ENCODE measurements at regions not wholly inside any gene's neighbourhood (a gene's known extent, or its start where the extent isn't known, plus 50 kb on each side); places are given as distances from the start of the nearest gene placed in this dataset.

DNA sequence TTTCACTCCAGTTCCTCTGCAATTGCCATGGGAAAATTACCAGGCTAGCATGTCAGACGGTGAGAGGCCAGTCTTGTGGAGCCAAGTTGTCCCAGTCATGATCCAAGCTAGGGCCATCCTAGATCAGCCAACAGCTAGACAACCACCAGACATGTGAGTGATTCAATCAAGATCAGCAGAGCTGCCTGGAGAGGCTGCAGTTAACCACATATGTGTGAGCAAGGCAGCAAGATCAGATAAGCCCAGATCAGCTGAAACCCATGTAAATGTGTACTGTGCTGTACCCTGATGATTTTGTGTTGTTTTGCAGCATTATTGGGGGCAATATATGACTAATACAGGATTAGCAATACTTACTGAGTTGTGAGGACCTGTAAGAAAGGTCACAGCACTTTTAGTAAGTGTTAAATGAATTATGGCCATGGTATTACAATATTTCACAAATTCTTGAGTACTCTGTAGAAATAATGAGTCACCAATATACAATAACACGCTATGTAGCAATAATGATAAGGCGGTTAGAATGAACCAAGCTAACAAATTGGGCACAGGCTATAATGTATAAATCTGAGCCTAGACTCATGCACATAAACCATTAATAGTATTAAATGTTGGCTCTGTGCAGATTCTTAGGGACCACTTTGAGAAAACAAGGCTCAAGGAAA is 91.4 kb downstream of the SUDS3 start:
- no peak for TF ChIP-seq POLR2A (IDR thresholded peaks at IDR 0.05; ENCODE audit: low read depth, low read length)
- DNase-seq (ENCODE audit: insufficient read length, low spot score): no peak
- no peak for FAIRE-seq

DNA sequence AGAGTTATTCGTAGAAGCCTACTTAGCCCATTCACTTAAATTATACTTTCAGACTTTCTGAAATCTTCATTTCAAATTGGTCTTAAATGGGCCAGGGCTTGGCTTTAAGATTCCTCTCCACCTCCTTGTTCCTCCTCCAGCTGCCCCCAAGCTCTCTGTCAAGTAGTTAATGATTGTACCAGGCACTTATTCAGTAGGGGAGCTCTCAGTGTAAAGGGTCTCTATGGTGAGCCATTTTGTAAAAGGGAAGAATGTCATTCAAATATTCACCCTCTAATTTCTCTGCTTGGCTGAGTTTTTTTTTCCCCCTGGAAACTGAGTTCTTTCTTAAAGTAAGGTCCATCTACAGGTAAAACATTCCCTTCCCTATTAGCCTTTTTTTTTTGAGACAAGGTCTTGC is 96.6 kb downstream of the SUDS3 start:
- no peak for TF ChIP-seq POLR2A (IDR thresholded peaks at IDR 0.05; ENCODE audit: low read depth, low read length)
- no peak for DNase-seq (ENCODE audit: insufficient read length, low spot score)
- no peak for FAIRE-seq

GRCh38 chr12:118480235-118480634 is 103.9 kb downstream of the SUDS3 start:
- DNase-seq (ENCODE audit: insufficient read length, low spot score) (no peak), FAIRE-seq (no peak)
- TF ChIP-seq POLR2A (IDR thresholded peaks at IDR 0.05; ENCODE audit: low read depth, low read length): no peak

- DNase-seq (ENCODE audit: insufficient read length, low spot score) (no peak), FAIRE-seq (no peak)
- TF ChIP-seq POLR2A (IDR thresholded peaks at IDR 0.05; ENCODE audit: low read depth, low read length): no peak
These were observed 111.7 kb downstream of the SUDS3 start for GRCh38 chr12:118488034-118488433.

DNA sequence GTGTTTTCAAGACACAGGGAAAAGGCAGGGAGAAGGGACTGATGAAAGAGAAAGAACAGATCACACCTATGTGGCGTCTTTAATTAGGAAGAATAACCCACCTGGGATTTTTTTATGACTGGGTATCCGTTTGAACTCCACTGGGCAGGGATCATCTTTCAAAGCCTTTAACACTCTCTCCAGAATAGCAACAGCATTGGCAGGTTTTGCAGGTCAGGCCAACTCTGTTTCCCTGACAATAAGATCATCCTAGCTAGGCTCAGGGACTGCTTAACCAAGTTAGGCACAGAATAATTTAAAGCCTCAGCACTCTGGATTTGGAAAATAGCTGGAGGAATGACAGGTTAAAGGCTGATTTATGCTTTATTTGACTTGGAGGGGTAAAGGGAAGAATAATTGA is 117.6 kb downstream of the SUDS3 start:
- no peak for DNase-seq (ENCODE audit: insufficient read length, low spot score)
- FAIRE-seq: no peak
- TF ChIP-seq POLR2A (IDR thresholded peaks at IDR 0.05; ENCODE audit: low read depth, low read length): no peak

GRCh38 chr12:118494776-118495175 is 118.4 kb downstream of the SUDS3 start:
- no peak for TF ChIP-seq POLR2A (IDR thresholded peaks at IDR 0.05; ENCODE audit: low read depth, low read length)
- FAIRE-seq: no peak
- DNase-seq (ENCODE audit: insufficient read length, low spot score): no peak

GRCh38 chr12:118495296-118495695 is 118.9 kb downstream of the SUDS3 start:
- no peak for TF ChIP-seq POLR2A (IDR thresholded peaks at IDR 0.05; ENCODE audit: low read depth, low read length)
- DNase-seq (ENCODE audit: insufficient read length, low spot score) (no peak), FAIRE-seq (no peak)

DNA sequence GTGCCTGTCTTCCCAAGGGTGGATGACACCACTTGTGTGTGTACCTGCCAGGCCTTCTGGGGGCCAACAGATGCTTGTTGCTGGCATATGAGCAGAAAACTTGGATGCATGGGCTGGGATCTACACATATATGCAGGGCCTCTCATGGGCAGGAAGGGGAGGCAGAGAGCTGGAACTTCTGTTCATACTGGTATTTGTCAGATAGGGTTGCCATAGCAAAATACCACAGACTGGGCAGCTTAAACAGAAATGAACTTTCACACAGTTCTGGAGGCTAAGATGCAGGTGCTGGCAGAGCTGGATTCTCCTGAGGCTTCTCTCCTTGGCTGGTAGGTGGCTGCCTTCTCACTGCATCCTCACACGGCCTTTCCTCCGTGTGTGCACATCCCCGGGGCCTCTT is 121.8 kb downstream of the SUDS3 start:
- FAIRE-seq (no peak), DNase-seq (ENCODE audit: insufficient read length, low spot score) (no peak)
- no peak for TF ChIP-seq POLR2A (IDR thresholded peaks at IDR 0.05; ENCODE audit: low read depth, low read length)

DNA sequence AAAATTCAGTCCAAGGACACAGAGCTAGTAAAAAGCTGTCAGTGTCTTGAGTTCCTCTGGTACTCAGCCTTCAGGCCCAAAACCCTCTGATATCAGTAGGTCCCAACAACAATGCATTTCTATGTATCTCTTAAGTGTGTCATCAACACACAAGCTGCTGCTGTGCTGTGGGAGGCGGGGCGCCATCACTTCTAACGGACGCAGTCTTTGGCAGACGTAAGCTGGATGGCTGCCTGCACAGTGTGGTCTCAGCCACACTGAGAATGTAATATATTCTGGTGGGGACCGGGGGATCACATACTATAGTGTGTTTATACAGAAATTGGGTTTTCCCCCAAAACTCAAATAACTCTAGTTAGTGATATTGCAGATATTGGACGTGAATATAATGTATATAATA is 123.9 kb downstream of the SUDS3 start:
- no peak for TF ChIP-seq POLR2A (IDR thresholded peaks at IDR 0.05; ENCODE audit: low read depth, low read length)
- no peak for DNase-seq (ENCODE audit: insufficient read length, low spot score)
- FAIRE-seq: no peak

- FAIRE-seq (no peak), DNase-seq (ENCODE audit: insufficient read length, low spot score) (no peak)
- no peak for TF ChIP-seq POLR2A (IDR thresholded peaks at IDR 0.05; ENCODE audit: low read depth, low read length)
These were observed 125.1 kb downstream of the SUDS3 start for GRCh38 chr12:118501489-118501888.

DNA sequence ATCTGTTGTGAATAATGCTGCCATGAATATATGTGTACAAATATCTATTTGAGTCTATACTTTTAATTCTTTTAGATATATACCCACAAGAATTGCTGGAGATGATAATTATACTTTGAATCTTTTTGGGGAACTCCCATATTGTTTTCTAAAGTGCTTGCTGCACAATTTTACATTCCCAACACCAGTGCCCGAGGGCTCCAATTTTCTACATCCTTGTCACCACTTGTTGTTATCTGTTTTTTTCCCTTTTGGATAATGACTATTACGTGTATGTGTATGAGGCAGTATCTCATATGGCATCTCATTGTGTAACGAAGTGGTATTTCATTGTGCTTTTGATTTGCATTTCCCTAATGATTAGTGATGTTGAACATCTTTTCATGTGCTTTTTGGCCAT is 127.1 kb downstream of the SUDS3 start:
- DNase-seq (ENCODE audit: insufficient read length, low spot score): no peak
- no peak for TF ChIP-seq POLR2A (IDR thresholded peaks at IDR 0.05; ENCODE audit: low read depth, low read length)
- FAIRE-seq: no peak

- TF ChIP-seq POLR2A (IDR thresholded peaks at IDR 0.05; ENCODE audit: low read depth, low read length): no peak
- FAIRE-seq (no peak), DNase-seq (ENCODE audit: insufficient read length, low spot score) (no peak)
These were observed 136.3 kb downstream of the SUDS3 start for GRCh38 chr12:118512669-118513068.

DNA sequence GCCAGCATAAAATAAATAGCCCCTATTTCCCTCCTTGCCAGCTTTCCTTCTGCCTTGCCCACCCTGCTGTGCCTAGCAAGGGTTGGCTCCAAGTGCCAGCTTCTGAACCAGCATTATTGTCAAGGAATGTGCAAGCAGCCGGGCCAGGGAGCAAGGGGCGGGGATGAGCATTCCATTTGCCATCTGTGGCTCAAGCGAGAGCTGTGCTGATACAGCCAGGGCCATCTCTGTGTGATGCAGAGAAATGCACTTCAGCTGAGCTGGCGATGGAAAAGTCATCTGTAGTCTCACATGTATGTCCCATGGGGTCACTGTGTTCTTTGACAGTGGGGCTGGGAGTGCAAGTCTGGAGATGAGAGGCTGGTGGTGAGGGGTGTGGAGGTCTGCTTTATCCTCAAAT is 137.3 kb downstream of the SUDS3 start:
- DNase-seq (ENCODE audit: insufficient read length, low spot score) (no peak), FAIRE-seq (no peak)
- TF ChIP-seq POLR2A (IDR thresholded peaks at IDR 0.05; ENCODE audit: low read depth, low read length): no peak

DNA sequence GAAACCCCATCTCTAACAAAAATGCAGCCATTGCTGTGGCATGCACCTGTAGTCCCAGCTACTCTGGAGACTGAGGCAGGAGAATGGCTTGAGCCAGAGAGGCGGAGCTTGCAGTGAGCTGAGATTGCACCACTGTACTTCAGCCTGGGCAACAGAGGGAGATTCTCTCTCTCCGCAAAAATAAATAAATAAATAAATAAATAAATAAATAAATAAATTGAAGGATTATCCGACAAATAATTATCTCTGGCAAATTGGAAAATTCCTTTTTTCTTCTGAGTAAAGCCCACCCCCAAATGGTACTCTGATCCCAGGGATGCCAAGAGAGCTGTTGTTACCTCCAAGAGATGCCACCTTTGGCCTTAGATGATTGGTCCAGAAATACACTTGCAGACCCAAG is 137.9 kb downstream of the SUDS3 start:
- FAIRE-seq (no peak), DNase-seq (ENCODE audit: insufficient read length, low spot score) (no peak)
- no peak for TF ChIP-seq POLR2A (IDR thresholded peaks at IDR 0.05; ENCODE audit: low read depth, low read length)

DNA sequence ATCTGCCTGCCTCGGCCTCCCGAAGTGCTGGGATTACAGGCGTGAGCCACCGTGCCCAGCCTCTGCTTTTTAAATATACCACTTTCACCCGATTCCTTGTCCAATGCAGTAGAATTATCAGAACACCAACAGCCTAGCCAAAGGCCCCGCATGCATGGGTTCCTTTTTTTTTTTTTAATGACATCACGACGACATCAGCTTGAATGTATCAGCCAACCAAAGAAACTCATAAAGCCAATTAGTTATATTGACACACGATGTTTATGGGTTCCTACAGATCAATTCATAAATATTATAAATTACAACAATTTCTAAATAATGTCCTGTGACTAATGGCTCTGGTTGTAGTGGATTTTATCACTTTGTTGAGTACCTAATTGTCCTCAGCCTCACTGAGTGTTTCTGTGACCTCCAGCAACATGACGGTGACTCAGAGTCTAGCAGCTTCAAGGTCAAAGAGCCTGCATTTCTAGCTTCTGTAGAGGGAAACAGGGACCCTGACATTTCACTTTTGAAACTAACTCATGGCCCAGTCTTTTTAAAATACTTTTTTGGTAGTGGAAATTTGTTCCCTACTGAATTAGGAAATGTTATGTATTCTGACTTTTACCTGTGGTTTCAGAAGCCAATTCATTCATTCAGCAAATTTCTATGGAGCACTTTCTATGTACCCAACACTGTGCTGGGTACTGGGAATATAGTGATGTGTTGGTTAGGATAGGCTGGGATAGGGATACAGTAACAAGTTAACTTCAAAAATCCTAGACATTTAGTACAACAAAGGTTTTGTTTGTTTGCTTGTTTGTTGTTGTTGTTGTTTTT is 144.1 kb downstream of the SUDS3 start:
- FAIRE-seq: no peak
- no peak for TF ChIP-seq POLR2A (IDR thresholded peaks at IDR 0.05; ENCODE audit: low read depth, low read length)
- DNase-seq (ENCODE audit: insufficient read length, low spot score): no peak
